H1 (cell line): ENCODE measurements at regions not wholly inside any gene's neighbourhood (a gene's known extent, or its start where the extent isn't known, plus 50 kb on each side); places are given as distances from the start of the nearest gene placed in this dataset.

Source experiments
- CTCF ChIA-PET: fragments of 300-600 bp; sonication (Branson Sonifier 250); formaldehyde crosslinking; loops from one replicate; lab custom pipeline; 2021; ENCODE audit not compliant: partially characterized antibody; lab: Charles Lee
- POLR2A ChIA-PET: fragments of 300-600 bp; sonication (Branson Sonifier 250); formaldehyde crosslinking; loops from one replicate; lab custom pipeline; 2021; ENCODE audit warnings: inconsistent platforms; ENCODE audit not compliant: partially characterized antibody; lab: Charles Lee
- DNase-seq, 2 experiments: peaks; one replicate each; pipeline versions ENCODE4 v3.0.0 to v3.0.0-alpha.2; 2010 to 2022; ENCODE audit warnings: low spot score in 2 of 2, low read depth in 1 of 2, mixed read lengths in 1 of 2
- FAIRE-seq: peaks from 2 replicates; lab custom pipeline; 2011; peaks lifted over from hg19 to GRCh38; lab: Jason Lieb, UNC
- H2AFZ ChIP-seq: 2 replicates; pipeline ENCODE4 v1.8.1; 2012; ENCODE audit warnings: low read length, inconsistent platforms
- H2AK5ac ChIP-seq: 2 replicates; pipeline ENCODE4 v1.6.1; 2013; ENCODE audit warnings: low read depth, low read length
- H2BK120ac ChIP-seq: replicated peaks from 2 replicates; pipeline ENCODE3; 2013; ENCODE audit warnings: low read depth, low read length, inconsistent platforms
- H2BK12ac ChIP-seq: 2 replicates; pipeline ENCODE4 v1.6.1; 2013; ENCODE audit warnings: low read depth, low read length
- H2BK15ac ChIP-seq: 2 replicates; pipeline ENCODE4 v1.6.1; 2013; ENCODE audit warnings: low read length
- H2BK20ac ChIP-seq: 2 replicates; pipeline ENCODE4 v1.6.1; 2013; ENCODE audit warnings: low read length
- H2BK5ac ChIP-seq: 2 replicates; pipeline ENCODE4 v1.6.1; 2013; ENCODE audit warnings: low read depth, low read length
- H3K14ac ChIP-seq: 2 replicates; pipeline ENCODE4 v1.6.1; 2013; ENCODE audit warnings: inconsistent platforms; ENCODE audit not compliant: insufficient read length
- H3K18ac ChIP-seq: 2 replicates; pipeline ENCODE4 v1.6.1; 2013; ENCODE audit warnings: low read length; ENCODE audit errors: extremely low read depth
- H3K23ac ChIP-seq: 2 replicates; pipeline ENCODE4 v1.6.1; 2013; ENCODE audit warnings: inconsistent platforms; ENCODE audit not compliant: insufficient read length
- H3K23me2 ChIP-seq: 2 replicates; pipeline ENCODE4 v1.6.1; 2013; ENCODE audit warnings: low read depth, low read length
- H3K27ac ChIP-seq: 2 replicates; pipeline ENCODE4 v1.6.1; 2011; ENCODE audit warnings: low read depth, low read length, inconsistent platforms
- H3K27me3 ChIP-seq, 4 experiments: replicated peaks in 1 of 4; 1 replicate in 1 of 4; 2 replicates in 3 of 4; pipeline versions ENCODE4 v1.6.1 to v1.8.1; 2011 to 2013; ENCODE audit warnings: low read length in 3 of 4, mild to moderate bottlenecking in 3 of 4, inconsistent platforms in 2 of 4, mixed read lengths in 2 of 4, moderate library complexity in 1 of 4; ENCODE audit not compliant: control insufficient read depth in 3 of 4, insufficient read depth in 3 of 4; ENCODE audit errors: extremely low read depth in 1 of 4
- H3K36me3 ChIP-seq, 4 experiments: 2 replicates each; pipeline versions ENCODE4 v1.6.1 to v1.8.1; 2011 to 2013; ENCODE audit warnings: mild to moderate bottlenecking in 4 of 4, low read length in 3 of 4, moderate library complexity in 2 of 4, control low read depth in 1 of 4, inconsistent platforms in 1 of 4; ENCODE audit not compliant: insufficient read depth in 4 of 4, control insufficient read depth in 2 of 4
- H3K4ac ChIP-seq: replicated peaks from 2 replicates; pipeline ENCODE3; 2013; ENCODE audit warnings: low read length, low read depth, mixed read lengths, inconsistent platforms; ENCODE audit not compliant: insufficient read length
- H3K4me1 ChIP-seq, 4 experiments: replicated peaks in 1 of 4; 1 replicate in 1 of 4; 2 replicates in 3 of 4; pipeline versions ENCODE4 v1.6.1 to v1.8.1; 2011 to 2013; ENCODE audit warnings: low read length in 3 of 4, inconsistent platforms in 2 of 4, mixed read lengths in 1 of 4; ENCODE audit not compliant: insufficient read depth in 4 of 4, control insufficient read depth in 3 of 4
- H3K4me2 ChIP-seq, 2 experiments: 2 replicates each; pipeline versions ENCODE4 v1.6.1 to v1.8.1; 2011 to 2013; ENCODE audit warnings: low read depth in 2 of 2, low read length in 2 of 2, control low read depth in 1 of 2, inconsistent platforms in 1 of 2, mild to moderate bottlenecking in 1 of 2; ENCODE audit not compliant: insufficient read depth in 1 of 2
- H3K4me3 ChIP-seq, 4 experiments: fragments of 200-600, 300-600 bp in 1 of 4; sonication (generic), shearing (Covaris generic), sonication (Bioruptor Twin) in 1 of 4; 2 replicates each; pipeline versions ENCODE4 v1.5.1 to v1.8.1; 2011 to 2016; ENCODE audit warnings: low read length in 4 of 4, low read depth in 3 of 4, control low read depth in 2 of 4, inconsistent platforms in 2 of 4, mild to moderate bottlenecking in 2 of 4, mixed read lengths in 1 of 4, moderate library complexity in 1 of 4; ENCODE audit not compliant: insufficient read depth in 2 of 4; ENCODE audit errors: extremely low read depth in 1 of 4
- H3K56ac ChIP-seq: replicated peaks from 2 replicates; pipeline ENCODE3; 2013; ENCODE audit warnings: low read depth, mild to moderate bottlenecking, mixed read lengths, low read length, inconsistent platforms; ENCODE audit not compliant: insufficient read length
- H3K79me1 ChIP-seq: 2 replicates; pipeline ENCODE4 v1.6.1; 2013; ENCODE audit warnings: low read depth, low read length, control low read depth
- H3K79me2 ChIP-seq, 2 experiments: 2 replicates each; pipeline versions ENCODE4 v1.6.1 to v1.8.1; 2012 to 2013; ENCODE audit warnings: low read length in 2 of 2, mild to moderate bottlenecking in 2 of 2, inconsistent platforms in 1 of 2; ENCODE audit not compliant: insufficient read depth in 2 of 2, control insufficient read depth in 1 of 2
- H3K9ac ChIP-seq, 4 experiments: replicated peaks in 1 of 4; 1 replicate in 1 of 4; 2 replicates in 3 of 4; pipeline versions ENCODE4 v1.6.1 to v1.8.1; 2011 to 2013; ENCODE audit warnings: low read depth in 3 of 4, low read length in 3 of 4, control low read depth in 2 of 4, mild to moderate bottlenecking in 2 of 4, moderate library complexity in 2 of 4, inconsistent platforms in 1 of 4; ENCODE audit errors: extremely low read depth in 1 of 4
- H3K9me3 ChIP-seq, 2 experiments: 2 replicates each; pipeline versions ENCODE4 v1.6.1 to v1.8.1; 2012 to 2013; ENCODE audit warnings: mild to moderate bottlenecking in 2 of 2, moderate library complexity in 2 of 2, control low read depth in 1 of 2, inconsistent platforms in 1 of 2, low read depth in 1 of 2, low read length in 1 of 2, mixed read lengths in 1 of 2; ENCODE audit not compliant: insufficient read depth in 2 of 2
- H4K20me1 ChIP-seq, 2 experiments: replicated peaks in 1 of 2; 2 replicates each; pipeline versions ENCODE3 to v1.8.1; 2011 to 2013; ENCODE audit warnings: inconsistent platforms in 2 of 2, low read length in 2 of 2, mild to moderate bottlenecking in 1 of 2; ENCODE audit not compliant: insufficient read depth in 2 of 2, control insufficient read depth in 1 of 2
- H4K5ac ChIP-seq: 2 replicates; pipeline ENCODE4 v1.6.1; 2013; ENCODE audit warnings: low read length, low read depth, mixed read lengths, inconsistent platforms; ENCODE audit not compliant: insufficient read length
- H4K8ac ChIP-seq: 2 replicates; pipeline ENCODE4 v1.8.0; 2013; ENCODE audit warnings: mild to moderate bottlenecking, moderate library complexity, low read length, inconsistent platforms; ENCODE audit not compliant: insufficient read depth; ENCODE audit errors: extremely low read depth
- H4K91ac ChIP-seq: replicated peaks from 2 replicates; pipeline ENCODE3; 2013; ENCODE audit warnings: low read length, mixed read lengths, inconsistent platforms; ENCODE audit not compliant: insufficient read length
- BRCA1 ChIP-seq: IDR thresholded peaks from 2 replicates; pipeline ENCODE4 v1.6.1; 2012; ENCODE audit warnings: low read depth, low read length, improper control_type of control experiment
- CBX5 ChIP-seq: fragments of 300-800, 300-1000 bp; sonication (generic); IDR thresholded peaks from 2 replicates; pipeline ENCODE4 v1.7.1; 2016; ENCODE audit warnings: antibody characterized with exemption, low read length, low read depth
- EGR1 ChIP-seq: IDR thresholded peaks from 2 replicates; pipeline ENCODE4 v1.6.1; 2011; ENCODE audit warnings: low read depth, low read length, borderline replicate concordance
- FOSL1 ChIP-seq: IDR thresholded peaks from 2 replicates; pipeline ENCODE4 v1.6.1; 2011; ENCODE audit warnings: mild to moderate bottlenecking, low read depth, low read length, moderate library complexity; ENCODE audit not compliant: insufficient read depth
- GTF2F1 ChIP-seq: IDR thresholded peaks from 2 replicates; pipeline ENCODE4 v1.6.1; 2012; ENCODE audit warnings: low read depth, low read length, improper control_type of control experiment, borderline replicate concordance
- NRF1 ChIP-seq: IDR thresholded peaks from 2 replicates; pipeline ENCODE4 v1.6.1; 2011; ENCODE audit warnings: mild to moderate bottlenecking, low read depth, low read length, improper control_type of control experiment
- POLR2A ChIP-seq, 2 experiments: IDR thresholded peaks; 1 replicate in 1 of 2; 2 replicates in 1 of 2; pipeline ENCODE4 v1.6.1; 2011; ENCODE audit warnings: low read depth in 2 of 2, low read length in 2 of 2, mild to moderate bottlenecking in 2 of 2; ENCODE audit errors: control extremely low read depth in 1 of 2
- WGBS, 2 experiments: shearing (Covaris generic) in 1 of 2; methylation state at CpG; one replicate each; pipeline versions ENCODE4 v1.1.6 to v1.1.7; 2013 to 2015; ENCODE audit warnings: low lambda C conversion rate in 2 of 2, mixed read lengths in 2 of 2, inconsistent platforms in 1 of 2, low coverage in 1 of 2, missing lambda C conversion rate in 1 of 2; ENCODE audit not compliant: insufficient replicate concordance in 2 of 2, insufficient coverage in 1 of 2, insufficient read length in 1 of 2; ENCODE audit errors: extremely low coverage in 1 of 2, missing lambda C conversion rate in 1 of 2; 5-methylcytosine and 5-hydroxymethylcytosine counted together
- TF ChIP-seq, protein P1 (sequence below): IDR thresholded peaks from 2 replicates; pipeline ENCODE4 v1.6.1; 2012; ENCODE audit warnings: low read length, inconsistent platforms
- TF ChIP-seq, protein P2 (sequence below): IDR thresholded peaks from 2 replicates; pipeline ENCODE4 v1.6.1; 2012; ENCODE audit warnings: inconsistent platforms

DNA sequence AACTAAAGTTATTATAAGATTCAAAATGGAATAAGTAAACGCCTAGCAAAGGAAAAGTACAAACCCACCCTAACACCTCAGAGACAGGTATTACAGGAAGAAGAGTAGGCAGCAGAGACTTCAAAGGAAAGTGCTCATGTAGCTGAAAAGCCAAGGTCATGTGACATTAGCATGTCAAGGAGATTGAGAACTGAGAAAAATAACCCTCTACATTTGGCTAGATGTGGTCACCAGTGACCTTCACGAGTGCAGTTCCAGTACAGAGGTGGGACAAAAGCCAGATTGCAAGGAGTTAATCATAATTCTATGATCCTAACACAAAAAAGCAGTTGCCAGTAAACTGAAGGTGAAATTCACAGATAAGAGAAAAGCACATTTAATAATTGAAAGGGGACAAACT lies 252.7 kb downstream of the ZEB2 start:
- ChIA-PET POLR2A (no interaction called here), CTCF (no interaction called here)
- Histone ChIP-seq H3K79me2 (no peaks in the 10 kb centered on the region), H3K9me3 (no peaks in the 10 kb centered on the region), H3K23ac (no peak overlapping the region), H4K5ac (no peak overlapping the region), H2AFZ (no peak overlapping the region), H3K9ac (no peak overlapping the region), H3K23me2 (peaks cover 3% of the 10 kb centered on the region; the same call in 1 of the 2 replicates), H3K4me2 (no peak overlapping the region; a peak in 1 of 4 replicates), H3K56ac (no peak overlapping the region), H3K14ac (no peak overlapping the region), H2BK120ac (no peak overlapping the region), H3K27me3 (no peaks in the 10 kb centered on the region), H3K27ac (no peak overlapping the region), H2AK5ac (no peak overlapping the region), H3K36me3 (no peaks in the 10 kb centered on the region), H2BK20ac (peak overlapping the region; percentile 6; the same call in 1 of the 2 replicates), H3K4ac (no peak overlapping the region), H3K4me1 (peaks cover 0 to 8% (median 7%) of the 10 kb centered on the region in 4 experiments; a peak in 6 of 7 replicates), H4K8ac (no peak overlapping the region), H3K79me1 (peaks cover 2% of the 10 kb centered on the region; the same call in 1 of the 2 replicates), H4K20me1 (no peaks in the 10 kb centered on the region), H3K4me3 (peak overlapping the region in 1 of 4 experiments; percentile 20; a peak in 1 of 8 replicates), H4K91ac (no peak overlapping the region), H2BK15ac (no peak overlapping the region), H2BK5ac (no peak overlapping the region; the same call in 1 of the 2 replicates), H3K18ac (no peak overlapping the region), H2BK12ac (peak overlapping the region; percentile 64; the same call in 1 of the 2 replicates)
- no peak for FAIRE-seq
- 77% methylated on average over 2 of the region's 2 CpGs; no CpG with 5 or more reads in 1 of the 2 experiments for WGBS, 2 experiments
- DNase-seq: no peak
- TF ChIP-seq FOSL1 (no peak), EGR1 (no peak), NRF1 (no peak), BRCA1 (no peak), POLR2A (IDR thresholded peaks at IDR 0.05; ENCODE audit: control extremely low read depth in 1 of 2, low read depth in 2 of 2, low read length in 2 of 2) (no peak), GTF2F1 (no peak), CBX5 (no peak)
- TF ChIP-seq, protein P1, sequence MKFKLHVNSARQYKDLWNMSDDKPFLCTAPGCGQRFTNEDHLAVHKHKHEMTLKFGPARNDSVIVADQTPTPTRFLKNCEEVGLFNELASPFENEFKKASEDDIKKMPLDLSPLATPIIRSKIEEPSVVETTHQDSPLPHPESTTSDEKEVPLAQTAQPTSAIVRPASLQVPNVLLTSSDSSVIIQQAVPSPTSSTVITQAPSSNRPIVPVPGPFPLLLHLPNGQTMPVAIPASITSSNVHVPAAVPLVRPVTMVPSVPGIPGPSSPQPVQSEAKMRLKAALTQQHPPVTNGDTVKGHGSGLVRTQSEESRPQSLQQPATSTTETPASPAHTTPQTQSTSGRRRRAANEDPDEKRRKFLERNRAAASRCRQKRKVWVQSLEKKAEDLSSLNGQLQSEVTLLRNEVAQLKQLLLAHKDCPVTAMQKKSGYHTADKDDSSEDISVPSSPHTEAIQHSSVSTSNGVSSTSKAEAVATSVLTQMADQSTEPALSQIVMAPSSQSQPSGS: no peak
- TF ChIP-seq, protein P2, sequence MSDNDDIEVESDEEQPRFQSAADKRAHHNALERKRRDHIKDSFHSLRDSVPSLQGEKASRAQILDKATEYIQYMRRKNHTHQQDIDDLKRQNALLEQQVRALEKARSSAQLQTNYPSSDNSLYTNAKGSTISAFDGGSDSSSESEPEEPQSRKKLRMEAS: no peak
